ENCODE measurements at regions not wholly inside any gene's neighbourhood (a gene's known extent, or its start where the extent isn't known, plus 50 kb on each side); places are given as distances from the start of the nearest gene placed in this dataset.
A peak's percentile ranks its signal among the peaks of the same experiment; 100 is the strongest.

- no peak for DNase-seq
- no peaks in the 10 kb centered on the region for H3K36me3 ChIP-seq
- H3K4me1 ChIP-seq, result peaks cover 6% of the 10 kb centered on the region
- H3K27me3 ChIP-seq, result no peaks in the 10 kb centered on the region
- H3K4me3 ChIP-seq (ENCODE audit: low read depth, low read length), result no peak overlapping the region
- H3K9me3 ChIP-seq, result no peaks in the 10 kb centered on the region
- TF ChIP-seq, protein P1, sequence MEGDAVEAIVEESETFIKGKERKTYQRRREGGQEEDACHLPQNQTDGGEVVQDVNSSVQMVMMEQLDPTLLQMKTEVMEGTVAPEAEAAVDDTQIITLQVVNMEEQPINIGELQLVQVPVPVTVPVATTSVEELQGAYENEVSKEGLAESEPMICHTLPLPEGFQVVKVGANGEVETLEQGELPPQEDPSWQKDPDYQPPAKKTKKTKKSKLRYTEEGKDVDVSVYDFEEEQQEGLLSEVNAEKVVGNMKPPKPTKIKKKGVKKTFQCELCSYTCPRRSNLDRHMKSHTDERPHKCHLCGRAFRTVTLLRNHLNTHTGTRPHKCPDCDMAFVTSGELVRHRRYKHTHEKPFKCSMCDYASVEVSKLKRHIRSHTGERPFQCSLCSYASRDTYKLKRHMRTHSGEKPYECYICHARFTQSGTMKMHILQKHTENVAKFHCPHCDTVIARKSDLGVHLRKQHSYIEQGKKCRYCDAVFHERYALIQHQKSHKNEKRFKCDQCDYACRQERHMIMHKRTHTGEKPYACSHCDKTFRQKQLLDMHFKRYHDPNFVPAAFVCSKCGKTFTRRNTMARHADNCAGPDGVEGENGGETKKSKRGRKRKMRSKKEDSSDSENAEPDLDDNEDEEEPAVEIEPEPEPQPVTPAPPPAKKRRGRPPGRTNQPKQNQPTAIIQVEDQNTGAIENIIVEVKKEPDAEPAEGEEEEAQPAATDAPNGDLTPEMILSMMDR (IDR thresholded peaks at IDR 0.05; ENCODE audit: low read depth, low read length), result no peak
Observed at GRCh38 chr4:181431006-181431405, 812.2 kb upstream of the TENM3 start.

DNA sequence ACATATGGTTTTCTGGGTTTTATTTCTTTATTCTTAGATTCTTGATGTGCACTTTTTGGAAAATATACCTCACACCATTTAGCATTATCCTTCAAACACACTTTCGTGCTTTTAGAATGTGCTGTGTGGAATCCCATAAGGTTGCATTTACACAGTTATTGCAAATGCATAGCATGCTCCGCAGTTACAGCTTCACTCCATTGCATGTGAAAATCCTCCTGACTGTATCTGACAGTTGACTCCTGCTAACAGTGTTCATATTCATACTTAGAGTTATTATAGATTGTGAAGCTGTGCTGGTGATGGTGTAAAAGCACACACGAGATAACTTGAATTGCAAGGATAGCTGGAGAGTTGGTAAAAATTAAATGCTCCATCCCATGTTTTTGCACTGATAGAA, 811.5 kb upstream of the TENM3 start:
- no peaks in the 10 kb centered on the region for H3K27me3 ChIP-seq
- H3K4me1 ChIP-seq, result 0 out of 2 replicates have a peak, but pooled peaks cover 3% of the 10 kb centered on the region
- TF ChIP-seq, protein P1 (IDR thresholded peaks at IDR 0.05; ENCODE audit: low read depth, low read length), result no peak
- no peaks in the 10 kb centered on the region for H3K9me3 ChIP-seq
- H3K36me3 ChIP-seq, result no peaks in the 10 kb centered on the region
- no peak for DNase-seq
- H3K4me3 ChIP-seq (ENCODE audit: low read depth, low read length), result no peak overlapping the region

DNA sequence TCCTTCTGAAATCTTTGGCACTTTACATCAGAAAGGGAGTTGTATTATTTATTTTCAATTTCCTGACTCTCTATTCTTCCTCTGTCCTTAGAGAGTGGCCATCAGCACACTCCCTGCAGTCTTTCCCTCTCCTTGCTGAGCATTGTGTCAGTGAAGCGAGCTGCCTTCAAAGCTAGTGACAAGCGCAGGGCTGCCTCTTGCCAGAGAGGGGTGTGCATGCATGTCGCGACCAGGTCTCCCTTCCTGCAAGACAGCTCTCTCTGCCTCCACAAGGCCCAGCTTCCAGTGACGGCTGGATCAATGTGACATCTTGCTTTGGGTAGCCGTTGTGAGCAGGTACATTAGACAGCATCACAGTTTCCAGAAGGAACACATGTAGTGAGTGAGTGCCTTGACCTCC, 810.9 kb upstream of the TENM3 start:
- Histone ChIP-seq H3K4me1 (no peaks in the 10 kb centered on the region), H3K4me3 (ENCODE audit: low read depth, low read length) (no peak overlapping the region), H3K27me3 (no peaks in the 10 kb centered on the region), H3K36me3 (no peaks in the 10 kb centered on the region), H3K9me3 (no peaks in the 10 kb centered on the region)
- TF ChIP-seq, protein P1 (IDR thresholded peaks at IDR 0.05; ENCODE audit: low read depth, low read length), result no peak
- DNase-seq, result peak; percentile 9

GRCh38 chr4:181437895-181438294, 805.3 kb upstream of the TENM3 start:
- Histone ChIP-seq H3K27me3 (no peaks in the 10 kb centered on the region; the same call in 1 of the 2 replicates), H3K9me3 (no peaks in the 10 kb centered on the region), H3K4me3 (ENCODE audit: low read depth, low read length) (no peak overlapping the region), H3K36me3 (no peaks in the 10 kb centered on the region), H3K4me1 (no peaks in the 10 kb centered on the region)
- no peak for DNase-seq
- TF ChIP-seq, protein P1 (IDR thresholded peaks at IDR 0.05; ENCODE audit: low read depth, low read length), result 0 out of 2 replicates have a peak, but pooled peaks have one; percentile 7

DNA sequence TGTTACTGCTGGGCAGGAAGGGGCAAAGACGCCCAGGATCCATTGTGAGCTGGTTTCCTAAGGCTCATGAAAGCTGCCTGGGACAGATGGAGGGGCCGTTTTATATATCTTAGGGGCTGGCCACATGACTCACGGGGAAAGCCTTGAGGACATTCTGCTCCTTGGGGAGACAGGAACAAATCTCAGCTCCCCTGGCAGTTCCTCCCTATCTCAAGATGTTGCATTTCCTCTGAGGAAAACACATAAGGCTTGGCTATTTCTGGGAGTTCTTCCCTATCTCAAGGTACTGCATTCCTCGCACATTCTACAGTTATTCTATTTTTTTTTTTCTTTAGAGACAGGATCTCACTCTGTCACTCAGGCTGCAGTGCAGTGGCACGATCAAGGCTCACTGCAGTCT, 804.6 kb upstream of the TENM3 start:
- H3K27me3 ChIP-seq, result no peaks in the 10 kb centered on the region; the same call in 1 of the 2 replicates
- TF ChIP-seq, protein P1 (IDR thresholded peaks at IDR 0.05; ENCODE audit: low read depth, low read length), result no peak
- no peak for DNase-seq
- no peaks in the 10 kb centered on the region for H3K4me1 ChIP-seq
- H3K9me3 ChIP-seq, result no peaks in the 10 kb centered on the region
- H3K36me3 ChIP-seq, result no peaks in the 10 kb centered on the region
- H3K4me3 ChIP-seq (ENCODE audit: low read depth, low read length), result no peak overlapping the region

DNA sequence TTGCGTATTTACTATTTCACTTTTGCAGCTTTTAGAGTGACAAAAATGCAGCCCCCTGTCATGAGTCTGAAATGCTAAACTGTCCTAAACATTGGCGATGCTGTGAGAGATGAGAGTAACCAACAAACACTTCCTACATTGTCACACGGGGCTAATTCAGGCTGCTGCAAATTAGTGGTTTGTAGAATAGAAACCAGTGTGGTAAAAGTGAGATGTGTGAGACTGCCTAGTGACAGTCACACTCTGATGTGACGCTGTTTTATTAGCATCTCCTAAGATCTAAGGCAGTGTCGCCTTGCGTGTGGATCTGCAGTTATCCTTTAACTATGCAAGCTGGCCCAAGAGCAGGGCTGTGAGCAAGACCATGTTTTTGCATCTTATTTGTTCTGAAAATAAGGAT, 800.2 kb upstream of the TENM3 start:
- no peak for DNase-seq
- TF ChIP-seq, protein P1 (IDR thresholded peaks at IDR 0.05; ENCODE audit: low read depth, low read length), result no peak
- H3K4me1 ChIP-seq, result no peaks in the 10 kb centered on the region
- no peaks in the 10 kb centered on the region; the same call in 1 of the 2 replicates for H3K27me3 ChIP-seq
- no peaks in the 10 kb centered on the region for H3K9me3 ChIP-seq
- no peak overlapping the region for H3K4me3 ChIP-seq (ENCODE audit: low read depth, low read length)
- H3K36me3 ChIP-seq, result no peaks in the 10 kb centered on the region
